CD4-positive, alpha-beta T cell treated with Interferon alpha-2 for 1 hour (primary cell): ENCODE measurements at regions not wholly inside any gene's neighbourhood (a gene's known extent, or its start where the extent isn't known, plus 50 kb on each side); places are given as distances from the start of the nearest gene placed in this dataset.

Experiments used
- DNase-seq, 2 donors: peaks; one replicate each; pipeline ENCODE4 v3.0.0-alpha.2; 2020 to 2022

GRCh38 chr4:108324450-108324849 is 155.7 kb upstream of the LEF1 start:
- DNase-seq: no peak

GRCh38 chr4:108322497-108322896 is 153.8 kb upstream of the LEF1 start:
- DNase-seq: no peak

- DNase-seq: no peak
Measured at GRCh38 chr4:108320061-108320460, 151.3 kb upstream of the LEF1 start.

GRCh38 chr4:108317377-108317776 is 148.6 kb upstream of the LEF1 start:
- no peak for DNase-seq

GRCh38 chr4:108315694-108316093 is 147.0 kb upstream of the LEF1 start:
- DNase-seq: no peak

- DNase-seq: no peak
Measured at GRCh38 chr4:108314900-108315589, 146.3 kb upstream of the LEF1 start.

- no peak for DNase-seq
Measured at GRCh38 chr4:108313546-108314339, 145.0 kb upstream of the LEF1 start.

- no peak for DNase-seq
Measured at GRCh38 chr4:108311313-108311712, 142.6 kb upstream of the LEF1 start.

GRCh38 chr4:108303488-108304177 is 134.9 kb upstream of the LEF1 start:
- DNase-seq: no peak

- DNase-seq: no peak
Measured at GRCh38 chr4:108301545-108302251, 133.0 kb upstream of the LEF1 start.

GRCh38 chr4:108297605-108298004 is 128.9 kb upstream of the LEF1 start:
- no peak for DNase-seq

GRCh38 chr4:108292229-108292628 is 123.5 kb upstream of the LEF1 start:
- DNase-seq: no peak

- DNase-seq: no peak
Measured at GRCh38 chr4:108291137-108291536, 122.4 kb upstream of the LEF1 start.

GRCh38 chr4:108287834-108288413 is 119.2 kb upstream of the LEF1 start:
- no peak for DNase-seq

GRCh38 chr4:108280072-108280471 is 111.3 kb upstream of the LEF1 start:
- DNase-seq: no peak

GRCh38 chr4:108276690-108277089 is 108.0 kb upstream of the LEF1 start:
- no peak for DNase-seq

- no peak for DNase-seq
Measured at GRCh38 chr4:108272986-108273385, 104.3 kb upstream of the LEF1 start.

- no peak for DNase-seq
Measured at GRCh38 chr4:108272561-108272960, 103.8 kb upstream of the LEF1 start.

- no peak for DNase-seq
Measured at GRCh38 chr4:108272046-108272445, 103.3 kb upstream of the LEF1 start.

GRCh38 chr4:108270466-108271450 is 102.0 kb upstream of the LEF1 start:
- no peak for DNase-seq

- no peak for DNase-seq
Measured at GRCh38 chr4:108264693-108265092, 96.0 kb upstream of the LEF1 start.

GRCh38 chr4:108263057-108263456 is 94.3 kb upstream of the LEF1 start:
- DNase-seq: no peak
